HG03103 (cell line): ENCODE measurements at regions not wholly inside any gene's neighbourhood (a gene's known extent, or its start where the extent isn't known, plus 50 kb on each side); places are given as distances from the start of the nearest gene placed in this dataset.

Experiments used
- ATAC-seq: cut with Tn5 transposase; IDR thresholded peaks from one replicate; pipeline ENCODE4 v1.9.1; 2021; ENCODE audit warnings: low read depth; ENCODE audit not compliant: unreplicated experiment

DNA sequence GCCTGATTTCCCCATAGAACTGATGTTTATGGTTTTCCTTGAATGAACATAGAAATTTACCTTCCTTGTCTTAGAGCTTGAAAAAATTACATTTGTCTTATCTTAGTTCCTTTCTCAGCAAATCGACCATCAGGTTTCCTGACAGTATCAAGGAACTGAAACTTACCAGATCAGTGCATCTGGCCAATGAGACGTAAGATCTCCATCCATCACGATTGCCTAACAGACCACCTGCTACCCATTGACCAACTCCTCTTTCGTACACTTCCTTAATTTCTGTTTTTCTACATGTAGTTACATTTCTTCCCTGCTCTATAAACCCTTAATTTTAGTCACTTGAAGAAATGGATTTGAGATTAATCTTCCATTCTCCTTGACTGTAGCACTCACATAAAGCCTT is 57.4 kb upstream of the TMPRSS15 start:
- ATAC-seq, result peak; percentile 83

DNA sequence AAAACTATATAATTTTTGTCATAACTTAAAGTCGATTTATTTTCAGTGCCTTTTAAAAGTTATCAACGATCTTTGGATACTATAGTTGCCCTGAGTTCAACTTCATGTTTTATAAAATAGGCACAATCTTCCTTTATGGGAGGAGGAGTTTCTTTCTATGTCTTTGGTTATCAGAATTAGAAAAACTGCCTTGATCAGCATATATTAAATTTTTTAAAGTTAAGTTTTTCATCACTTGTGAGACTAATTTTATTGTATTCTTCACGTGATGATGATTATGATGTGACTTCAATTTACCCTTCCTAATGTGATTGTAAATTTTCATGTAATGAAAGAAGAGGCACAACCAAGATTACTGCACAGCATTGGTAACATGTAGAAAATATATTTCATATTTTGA is 58.2 kb upstream of the TMPRSS15 start:
- no peak for ATAC-seq

DNA sequence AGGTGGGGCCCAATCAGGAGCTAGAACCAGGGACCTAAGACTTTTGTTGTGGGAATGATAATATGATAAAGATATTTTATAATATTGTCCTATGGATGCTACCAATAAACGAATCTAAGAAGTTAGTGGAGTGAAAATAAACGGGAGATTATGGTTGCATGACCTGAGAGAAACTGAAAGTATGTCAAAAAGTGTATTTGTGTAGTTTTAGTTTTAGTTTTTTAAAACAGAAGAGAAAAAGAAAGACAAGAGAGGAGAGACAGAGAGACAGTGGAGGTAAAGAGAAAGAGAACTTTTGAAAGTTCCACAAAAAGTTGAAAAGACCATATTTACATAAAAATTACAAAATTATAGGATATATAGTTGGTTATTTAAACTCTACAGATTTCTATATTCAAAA is 64.1 kb upstream of the TMPRSS15 start:
- ATAC-seq, result no peak

DNA sequence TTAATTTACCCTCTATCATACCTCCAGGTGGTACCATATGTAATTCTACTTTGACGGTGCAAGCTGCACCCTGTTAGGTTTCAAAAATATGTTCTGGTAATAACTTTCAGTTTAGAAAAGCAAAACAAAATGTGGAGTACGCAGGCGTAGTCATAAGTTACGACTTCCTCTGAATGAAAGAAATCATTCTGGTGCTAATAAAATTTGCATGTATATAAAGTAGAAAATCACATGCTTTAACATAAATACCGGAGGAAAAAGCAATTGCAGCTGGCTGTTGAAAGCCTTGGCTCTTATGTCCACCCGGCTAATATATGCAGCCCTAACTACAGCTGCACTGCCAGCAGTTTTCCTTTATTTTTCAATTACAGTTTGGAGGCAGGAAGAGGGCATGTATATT is 65.2 kb upstream of the TMPRSS15 start:
- no peak for ATAC-seq

DNA sequence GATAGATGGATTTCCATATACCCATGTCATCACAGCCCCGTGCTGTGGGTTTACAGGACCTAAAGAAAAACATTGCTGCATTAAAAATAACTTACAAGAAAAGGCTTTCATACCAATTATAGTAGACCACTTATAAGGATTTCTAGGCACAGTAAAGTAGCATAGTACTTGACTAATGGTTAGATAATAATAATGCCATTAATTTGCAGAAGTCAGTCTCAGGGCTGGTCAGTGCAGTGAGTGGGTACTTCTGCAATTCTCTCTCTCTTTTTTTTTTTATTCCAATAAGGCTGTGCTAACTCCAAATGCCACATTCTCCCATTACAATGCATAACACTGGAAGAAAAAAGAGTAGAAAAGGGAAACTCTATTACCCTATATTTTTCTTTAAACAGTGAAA is 73.1 kb upstream of the TMPRSS15 start:
- ATAC-seq, result no peak

DNA sequence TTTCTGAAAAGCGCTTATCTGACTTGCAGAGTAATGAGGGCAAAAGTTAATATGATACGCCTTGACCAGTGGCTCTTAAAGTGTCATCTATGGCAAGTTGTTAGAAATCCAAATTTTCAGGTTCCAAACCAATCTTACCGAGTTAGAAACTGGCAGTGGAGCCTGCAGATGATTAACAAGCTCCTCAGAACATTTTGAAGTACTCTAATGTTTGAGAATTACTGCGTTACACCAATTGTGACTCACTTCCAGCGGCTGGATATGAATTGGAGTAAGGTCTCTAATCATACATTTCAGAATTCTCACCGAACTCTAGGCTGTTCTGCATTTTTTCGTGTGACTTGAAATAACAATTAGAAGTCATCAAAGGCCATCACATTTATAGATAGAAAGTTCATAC is 73.5 kb upstream of the TMPRSS15 start:
- ATAC-seq, result no peak

DNA sequence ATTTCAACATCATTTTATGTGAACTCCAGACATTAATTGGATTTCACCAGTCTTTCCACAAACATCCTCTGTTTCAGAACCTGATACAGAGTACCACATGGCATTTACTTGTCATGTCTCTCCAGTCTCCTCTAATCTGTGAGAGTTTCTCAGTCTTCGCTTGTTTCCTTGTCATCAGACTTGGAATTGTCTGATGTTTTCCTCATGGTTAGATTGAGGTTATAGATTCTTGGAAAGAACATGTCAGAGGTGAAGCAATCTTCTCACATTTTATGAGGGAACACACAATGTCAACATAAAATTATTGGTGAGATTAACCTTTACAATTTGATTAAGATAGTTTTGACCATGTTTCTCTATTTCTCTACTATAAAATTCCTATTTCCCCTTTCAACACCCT is 74.9 kb upstream of the TMPRSS15 start:
- ATAC-seq, result no peak

DNA sequence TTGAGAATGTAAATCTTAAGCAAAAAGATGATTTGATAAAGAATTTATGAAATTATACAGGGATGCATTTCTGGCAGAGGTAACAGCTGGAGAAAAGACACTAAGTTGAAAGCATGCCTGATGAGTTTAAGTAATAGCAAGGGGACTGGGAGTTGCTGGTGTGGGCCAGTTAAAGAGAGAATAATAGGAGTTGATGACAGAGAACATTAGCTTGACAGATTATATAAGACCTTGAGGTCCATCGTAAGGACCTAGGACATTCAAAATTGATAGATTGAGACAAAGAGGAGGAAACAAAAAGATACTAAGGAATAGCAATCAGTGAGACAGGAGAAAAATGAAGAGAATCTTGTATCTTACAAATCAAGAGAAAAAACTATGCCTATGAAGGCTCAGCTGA is 84.7 kb upstream of the TMPRSS15 start:
- ATAC-seq, result no peak

DNA sequence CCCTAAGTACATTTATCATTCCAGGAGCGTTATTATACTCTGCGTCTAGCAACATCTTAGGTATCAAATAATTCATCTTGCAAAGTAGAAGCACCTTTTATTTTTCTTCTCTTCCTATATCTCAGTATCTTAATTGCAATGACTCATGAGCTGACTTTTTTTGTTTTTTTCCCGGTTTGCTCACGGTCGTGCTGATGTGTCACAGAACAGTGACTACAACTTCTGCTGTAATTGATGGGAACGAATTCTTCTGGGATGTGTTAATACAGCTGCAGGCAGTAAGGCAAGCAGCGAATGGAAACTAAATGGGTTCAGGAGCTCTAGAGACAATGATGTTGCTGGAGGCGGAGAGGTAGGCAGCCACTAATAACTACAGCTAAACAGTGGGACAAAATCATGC is 89.8 kb upstream of the TMPRSS15 start:
- no peak for ATAC-seq

DNA sequence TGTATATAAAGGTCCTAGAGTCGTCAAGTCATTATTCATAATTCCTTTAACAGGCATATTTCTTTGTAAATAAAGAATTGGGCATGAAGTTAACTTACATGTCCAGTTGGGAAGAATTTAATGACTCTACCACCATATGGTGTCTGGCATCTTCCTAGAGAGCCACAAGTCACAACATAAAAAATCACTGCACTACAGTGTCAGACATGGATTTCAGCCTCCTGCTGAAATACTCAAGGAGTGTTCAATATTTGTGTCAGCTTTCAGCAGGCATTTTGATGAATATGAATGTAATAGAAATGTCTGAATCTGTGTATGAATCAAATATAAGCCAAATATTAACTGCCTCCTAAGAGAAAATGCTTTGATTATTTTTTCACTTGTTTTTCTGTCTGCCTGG is 91.9 kb upstream of the TMPRSS15 start:
- ATAC-seq, result no peak

DNA sequence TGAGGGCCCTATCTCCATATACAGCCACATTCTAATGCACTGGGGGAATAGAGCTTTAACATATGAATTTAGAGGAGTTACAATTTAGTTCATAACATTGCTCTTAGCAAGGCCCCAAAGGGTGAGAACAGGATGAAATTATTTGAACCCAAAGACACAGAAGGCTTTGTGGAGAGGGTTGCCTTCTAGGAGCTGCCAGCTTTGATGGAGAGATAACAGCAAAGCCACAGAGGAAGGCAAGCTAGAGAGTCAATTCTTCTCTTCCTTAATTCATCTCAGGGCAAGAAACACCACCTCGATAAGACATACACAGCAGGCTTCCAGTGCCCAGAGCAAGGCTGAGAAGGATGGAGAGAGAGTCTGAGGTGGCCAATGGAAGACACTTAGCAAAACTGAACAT is 94.8 kb upstream of the TMPRSS15 start:
- ATAC-seq, result no peak

DNA sequence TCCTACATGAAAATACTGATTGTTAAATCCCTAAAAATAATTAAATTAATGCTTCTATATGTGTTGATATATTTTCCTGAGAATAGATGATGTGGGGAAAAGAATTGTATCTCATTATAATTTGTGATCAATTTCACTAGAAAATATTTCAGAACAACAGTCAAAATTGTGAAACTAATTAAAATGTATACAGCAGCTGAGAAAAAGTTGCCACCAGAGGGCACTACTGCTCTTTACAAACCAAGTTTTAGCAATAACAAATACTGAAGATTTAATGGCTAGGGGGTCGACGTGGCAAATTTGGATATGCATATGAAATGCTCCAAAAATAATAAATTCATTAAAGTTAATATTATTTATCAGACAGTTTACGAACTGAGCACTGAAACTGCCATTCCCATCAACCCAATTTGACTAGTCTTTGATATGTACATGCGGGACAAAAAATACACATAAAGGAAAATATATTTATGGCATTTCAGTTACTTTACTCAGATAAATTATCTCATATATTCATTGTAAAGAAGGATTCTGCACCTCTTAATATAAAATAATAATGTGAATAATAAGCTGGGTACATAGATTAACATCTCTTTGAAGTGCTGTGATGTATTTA is 96.3 kb upstream of the TMPRSS15 start:
- ATAC-seq, result no peak

DNA sequence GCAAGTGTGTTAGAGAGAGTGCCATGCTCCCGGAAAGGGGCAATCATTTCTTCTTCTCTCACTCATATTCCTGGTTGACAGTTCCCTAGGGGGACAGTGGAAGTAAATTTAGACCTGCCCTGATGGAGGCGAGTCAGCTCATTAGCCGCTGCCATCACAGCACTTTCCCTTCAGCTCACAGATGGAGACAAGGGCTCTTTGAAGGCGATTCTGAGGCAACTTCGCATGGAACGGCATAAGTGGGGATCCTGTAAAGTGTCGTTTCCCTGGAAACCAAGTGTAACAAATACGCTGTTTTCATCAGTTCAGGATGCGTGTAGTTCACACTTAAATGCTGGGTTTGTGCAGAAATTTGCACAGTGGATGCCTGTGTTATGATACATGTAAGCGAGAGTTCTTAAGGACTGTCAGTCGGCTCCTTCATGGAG is 114.5 kb upstream of the TMPRSS15 start:
- no peak for ATAC-seq

DNA sequence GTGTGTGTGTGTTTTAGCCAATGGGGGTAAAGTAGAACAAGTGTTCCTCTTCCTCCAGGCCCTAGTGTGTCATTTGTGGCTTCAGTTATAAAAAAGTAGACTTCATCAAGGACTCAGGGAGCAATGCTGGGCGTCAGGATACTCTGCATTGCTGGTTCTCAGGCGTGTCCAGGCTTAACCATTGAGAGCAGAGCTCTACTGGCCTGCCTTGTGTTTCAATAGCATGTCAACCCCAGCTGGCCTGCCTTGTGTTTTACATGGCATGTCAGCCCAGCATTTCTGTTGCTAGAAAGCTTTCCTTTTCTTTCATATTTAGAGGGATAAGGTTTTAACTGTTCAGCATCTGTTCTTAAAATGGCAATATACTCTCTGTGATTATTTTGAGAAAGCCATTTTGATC is 117.6 kb upstream of the TMPRSS15 start:
- no peak for ATAC-seq

DNA sequence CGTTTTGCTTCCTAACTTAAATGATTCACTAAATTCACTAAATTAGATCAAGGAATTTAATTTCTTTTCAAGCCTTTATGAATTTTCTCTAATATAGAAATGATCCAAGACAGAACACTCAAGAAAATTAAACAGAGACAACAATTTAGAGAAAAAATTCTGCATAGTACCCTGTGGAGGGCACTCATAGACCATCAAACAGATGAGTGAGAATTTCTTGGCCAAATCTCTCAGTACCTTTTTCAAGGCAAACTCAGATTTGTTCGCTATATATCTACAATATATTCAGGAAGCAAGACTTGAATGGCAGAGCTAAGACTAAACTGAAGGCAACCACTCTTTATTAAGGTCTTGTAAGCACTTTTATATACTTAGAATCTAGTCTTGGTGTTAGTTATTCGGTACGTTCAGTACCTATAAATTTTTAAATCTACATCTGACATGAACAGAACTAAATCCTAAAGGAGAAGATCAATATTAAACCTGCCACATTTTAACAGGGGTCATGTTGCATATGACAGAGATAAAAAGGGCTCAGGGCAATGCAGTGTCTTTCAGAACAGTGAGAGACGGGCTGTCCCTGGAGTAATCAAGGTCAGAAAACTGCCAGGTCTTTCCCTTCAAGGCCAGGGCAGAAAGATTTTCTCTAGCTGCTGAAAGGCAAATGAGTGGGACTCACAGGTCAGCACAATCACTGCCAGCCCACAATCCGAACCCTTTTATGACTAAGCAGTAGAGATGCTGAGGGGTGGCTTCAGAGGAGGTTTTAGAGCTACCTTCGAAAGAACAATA is 118.8 kb upstream of the TMPRSS15 start:
- no peak for ATAC-seq

DNA sequence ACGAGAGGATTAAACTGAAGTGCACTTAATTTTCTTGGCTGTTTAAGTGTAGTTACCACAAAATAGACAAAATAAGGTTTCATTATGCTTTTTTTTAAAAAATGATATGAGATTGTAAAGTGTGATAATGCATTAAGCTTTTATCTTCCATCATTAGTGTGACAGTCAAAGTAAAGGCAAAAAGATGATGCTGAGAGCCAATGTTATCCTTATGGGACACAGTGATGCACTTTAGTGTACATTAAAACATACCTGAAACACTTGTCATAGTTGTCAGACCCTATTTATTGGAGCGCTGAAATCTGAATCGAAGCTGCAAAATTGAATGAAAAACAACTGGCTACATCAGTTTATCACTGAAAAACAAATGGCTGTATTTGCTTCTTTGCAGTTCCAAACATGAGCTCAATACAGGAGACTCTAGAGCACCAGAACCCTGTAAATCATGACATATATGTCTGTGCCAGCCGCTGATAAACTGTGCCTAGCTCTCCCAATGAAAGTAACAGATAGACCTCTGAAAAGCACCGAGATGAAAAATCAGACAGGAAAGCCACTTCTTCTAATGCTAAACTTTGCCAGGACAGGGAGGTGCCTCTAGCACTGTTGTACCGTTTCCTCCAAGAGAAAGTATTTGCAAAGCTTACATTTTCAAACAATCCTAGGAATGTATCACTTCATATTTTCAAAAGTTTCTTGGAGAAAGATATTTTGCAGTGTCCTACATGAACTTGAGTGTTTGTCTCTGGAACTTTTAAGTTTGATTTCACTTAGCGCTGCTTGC is 120.7 kb upstream of the TMPRSS15 start:
- ATAC-seq, result no peak

DNA sequence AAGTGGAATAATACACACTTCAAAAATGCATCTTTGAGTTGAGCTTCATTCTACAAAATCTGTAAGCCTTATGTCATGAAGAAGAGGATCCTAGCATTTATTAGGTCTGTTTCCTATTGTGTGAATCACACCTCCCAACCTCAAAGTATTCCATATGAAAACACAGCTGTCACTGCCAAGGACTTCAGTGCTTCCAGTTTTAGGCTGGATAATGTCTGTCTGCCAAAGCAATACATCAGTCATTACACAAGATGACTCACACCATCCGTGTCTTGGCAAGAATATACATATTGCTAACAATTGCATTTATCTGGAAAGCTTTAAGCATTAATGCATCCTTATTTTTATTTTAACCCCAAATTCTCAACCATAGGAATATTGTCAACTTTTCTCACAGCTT is 125.7 kb upstream of the TMPRSS15 start:
- no peak for ATAC-seq

DNA sequence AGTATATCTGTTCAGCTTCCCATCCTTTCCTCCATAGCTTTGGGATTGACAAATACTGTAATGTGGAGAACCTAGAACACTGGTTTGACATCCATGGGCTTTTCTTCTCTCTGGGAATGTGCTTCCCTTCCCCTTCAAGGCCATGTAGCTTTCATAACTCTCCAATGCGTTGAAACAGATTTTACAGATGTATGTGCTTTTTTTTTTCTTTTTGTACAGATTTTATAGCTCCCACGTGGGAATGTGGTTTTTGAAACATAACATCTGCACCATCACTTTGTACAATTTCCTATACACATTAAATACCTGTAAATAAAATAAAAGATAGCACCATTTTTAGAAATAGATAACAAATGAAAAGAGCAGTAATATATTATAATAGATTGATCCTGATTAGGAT is 138.5 kb upstream of the TMPRSS15 start:
- no peak for ATAC-seq

DNA sequence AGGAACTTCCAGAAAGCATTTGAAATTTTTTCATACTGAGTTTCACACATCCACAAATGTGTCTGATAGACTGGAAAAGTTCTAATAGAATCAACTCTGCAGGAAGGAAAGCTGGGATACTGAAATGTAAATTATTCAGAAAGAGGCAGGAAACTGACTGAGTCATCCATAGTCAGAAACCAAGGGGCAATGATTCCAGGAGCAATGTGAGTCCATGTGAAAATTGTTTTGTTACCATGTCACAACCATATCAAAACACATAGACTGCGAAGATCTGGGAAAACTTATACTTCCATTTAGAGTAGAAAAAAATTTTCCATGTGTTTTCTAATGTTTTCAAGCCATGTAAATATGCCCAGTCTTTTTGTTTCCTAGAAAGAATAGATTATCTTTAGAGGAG is 142.3 kb upstream of the TMPRSS15 start:
- no peak for ATAC-seq

DNA sequence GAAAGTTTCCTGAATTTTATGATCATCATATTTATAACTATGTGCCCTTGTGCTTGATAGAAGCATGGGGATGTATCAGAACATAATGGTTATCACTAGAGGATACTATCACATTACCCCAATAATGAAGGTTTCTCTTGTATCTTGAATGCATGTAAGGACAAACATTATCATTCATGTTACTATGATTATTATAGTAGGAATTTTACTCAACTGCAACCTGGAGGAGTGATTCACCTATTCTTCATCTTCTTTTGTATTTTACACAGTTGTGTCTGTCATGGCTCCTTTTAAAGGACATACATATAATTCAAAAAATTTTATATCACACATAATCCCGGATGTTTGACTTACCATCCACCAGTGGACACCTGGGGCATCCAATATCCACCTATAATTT is 143.8 kb upstream of the TMPRSS15 start:
- ATAC-seq, result no peak

DNA sequence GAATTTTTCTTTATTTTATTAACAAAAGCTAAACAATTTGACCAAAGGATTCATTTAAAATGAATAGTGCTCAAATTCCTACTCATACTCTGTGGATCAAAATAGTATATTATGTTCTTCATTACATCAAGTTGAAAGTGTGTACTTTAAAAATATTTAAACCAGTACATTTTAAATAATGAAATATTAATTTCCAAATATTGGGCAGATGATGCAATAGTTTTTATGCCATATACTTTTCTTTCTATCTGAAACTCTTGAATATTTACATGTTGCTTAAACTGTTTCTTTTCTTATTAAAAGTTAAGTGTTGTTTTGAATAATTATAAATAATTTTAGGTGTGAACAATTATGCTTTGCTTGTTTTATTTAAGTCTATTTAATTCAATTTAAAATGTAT is 144.7 kb upstream of the TMPRSS15 start:
- no peak for ATAC-seq
